OCI-LY1 (cell line): ENCODE measurements at regions not wholly inside any gene's neighbourhood (a gene's known extent, or its start where the extent isn't known, plus 50 kb on each side); places are given as distances from the start of the nearest gene placed in this dataset.
"Not testable (repeated sequence)": the region's sequence is repeated elsewhere in the genome, so short reads cannot be mapped to it uniquely, and the experiment has no call there.

Experiments used
- H2AFZ ChIP-seq: fragments of 200-600 bp; sonication (generic), shearing (Covaris generic); 2 replicates; pipeline ENCODE4 v1.6.0; 2014; ENCODE audit warnings: antibody characterized with exemption, mild to moderate bottlenecking, low read length
- H3F3A ChIP-seq: fragments of 200-600 bp; sonication (generic), shearing (Covaris generic); 2 replicates; pipeline ENCODE4 v1.6.0; 2014; ENCODE audit warnings: mild to moderate bottlenecking, antibody characterized with exemption, low read length, moderate library complexity; ENCODE audit not compliant: insufficient read depth
- H3K27ac ChIP-seq: fragments of 200-600 bp; sonication (generic); 2 replicates; pipeline ENCODE4 v1.5.1; 2014; ENCODE audit warnings: low read length, mixed run types, mild to moderate bottlenecking, low read depth; ENCODE audit not compliant: poor library complexity, severe bottlenecking
- H3K27me3 ChIP-seq: fragments of 200-600 bp; sonication (generic); 2 replicates; pipeline ENCODE4 v1.6.0; 2014; ENCODE audit warnings: antibody characterized with exemption, mild to moderate bottlenecking, low read length, moderate library complexity; ENCODE audit not compliant: insufficient read depth
- H3K36me3 ChIP-seq: fragments of 200-600 bp; sonication (generic); 2 replicates; pipeline ENCODE4 v1.6.1; 2014; ENCODE audit warnings: mild to moderate bottlenecking, antibody characterized with exemption, low read length, moderate library complexity, mixed read lengths; ENCODE audit not compliant: insufficient read depth
- H3K4me1 ChIP-seq: fragments of 200-600 bp; sonication (generic); 2 replicates; pipeline ENCODE4 v1.5.1; 2014; ENCODE audit warnings: mild to moderate bottlenecking, low read length, moderate library complexity; ENCODE audit not compliant: insufficient read depth, severe bottlenecking
- H3K4me2 ChIP-seq: fragments of 200-600 bp; sonication (generic), shearing (Covaris generic); 2 replicates; pipeline ENCODE4 v1.6.1; 2014; ENCODE audit warnings: low read length
- H3K4me3 ChIP-seq: fragments of 200-600 bp; sonication (generic); 2 replicates; pipeline ENCODE4 v1.5.1; 2014; ENCODE audit warnings: low read length, low read depth, mild to moderate bottlenecking, mixed read lengths; ENCODE audit not compliant: poor library complexity, severe bottlenecking
- H3K79me2 ChIP-seq: fragments of 200-600 bp; shearing (Covaris generic); 2 replicates; pipeline ENCODE4 v1.6.1; 2016; ENCODE audit warnings: mixed run types, low read length, mixed read lengths; ENCODE audit not compliant: insufficient read depth
- H3K9ac ChIP-seq: fragments of 200-600 bp; sonication (generic), shearing (Covaris generic); 2 replicates; pipeline ENCODE4 v1.6.1; 2014; ENCODE audit warnings: mild to moderate bottlenecking, low read length, mixed read lengths
- H3K9me2 ChIP-seq: fragments of 200-600 bp; sonication (generic), shearing (Covaris generic); 2 replicates; pipeline ENCODE4 v1.6.1; 2014; ENCODE audit warnings: low read depth, mild to moderate bottlenecking, low read length, mixed read lengths
- H3K9me3 ChIP-seq: fragments of 200-600 bp; shearing (Covaris generic); 2 replicates; pipeline ENCODE4 v1.6.1; 2014; ENCODE audit warnings: low read length, mixed read lengths
- H4K20me1 ChIP-seq: fragments of 200-600 bp; sonication (generic), shearing (Covaris generic); 2 replicates; pipeline ENCODE4 v1.6.0; 2016; ENCODE audit warnings: mild to moderate bottlenecking, low read length; ENCODE audit not compliant: insufficient read depth

GRCh38 chr7:73170902-73171301, 85.1 kb upstream of the SPDYE9 start:
- H3K4me2 ChIP-seq, H4K20me1 ChIP-seq, H3K79me2 ChIP-seq, H3K27me3 ChIP-seq, H3K27ac ChIP-seq, H2AFZ ChIP-seq, H3K4me3 ChIP-seq, H3K4me1 ChIP-seq, H3F3A ChIP-seq, H3K9me3 ChIP-seq, H3K36me3 ChIP-seq, H3K9me2 ChIP-seq, H3K9ac ChIP-seq: not testable (repeated sequence)

- H3K9me3 ChIP-seq = not testable (repeated sequence)
Observed at GRCh38 chr7:73170415-73170814, 84.6 kb upstream of the SPDYE9 start.

DNA sequence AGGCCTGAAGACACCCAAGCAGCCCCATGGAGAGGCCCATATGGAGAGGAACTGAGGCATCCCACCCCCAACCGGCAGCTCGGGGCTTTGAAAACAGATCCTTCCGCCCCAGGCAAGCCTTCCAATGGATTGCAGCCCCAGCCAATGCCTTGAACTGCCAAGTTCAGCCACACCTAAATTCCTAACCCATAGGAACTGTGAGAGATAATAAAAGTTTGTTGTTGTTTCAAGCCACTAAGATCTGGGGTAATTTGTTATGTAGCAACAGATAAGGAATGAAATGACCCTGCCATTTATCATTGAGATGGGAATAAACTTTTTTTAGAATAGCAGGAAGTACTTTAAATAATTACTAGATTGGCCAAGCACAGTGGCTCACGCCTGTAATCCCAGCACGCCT, 80.3 kb upstream of the SPDYE9 start:
- not testable (repeated sequence) for H3F3A ChIP-seq, H3K9ac ChIP-seq, H3K9me2 ChIP-seq, H3K4me3 ChIP-seq, H3K9me3 ChIP-seq, H4K20me1 ChIP-seq, H3K4me1 ChIP-seq, H3K27ac ChIP-seq, H3K4me2 ChIP-seq, H3K36me3 ChIP-seq, H3K27me3 ChIP-seq, H2AFZ ChIP-seq, H3K79me2 ChIP-seq

More at GRCh38 chr7:73170415-73170814, 84.6 kb upstream of the SPDYE9 start:
- not testable (repeated sequence) for H3K27ac ChIP-seq, H3K9me2 ChIP-seq, H3K4me1 ChIP-seq, H3K4me3 ChIP-seq, H3K36me3 ChIP-seq, H3K4me2 ChIP-seq, H4K20me1 ChIP-seq, H3F3A ChIP-seq, H3K27me3 ChIP-seq, H2AFZ ChIP-seq, H3K9ac ChIP-seq, H3K79me2 ChIP-seq

DNA sequence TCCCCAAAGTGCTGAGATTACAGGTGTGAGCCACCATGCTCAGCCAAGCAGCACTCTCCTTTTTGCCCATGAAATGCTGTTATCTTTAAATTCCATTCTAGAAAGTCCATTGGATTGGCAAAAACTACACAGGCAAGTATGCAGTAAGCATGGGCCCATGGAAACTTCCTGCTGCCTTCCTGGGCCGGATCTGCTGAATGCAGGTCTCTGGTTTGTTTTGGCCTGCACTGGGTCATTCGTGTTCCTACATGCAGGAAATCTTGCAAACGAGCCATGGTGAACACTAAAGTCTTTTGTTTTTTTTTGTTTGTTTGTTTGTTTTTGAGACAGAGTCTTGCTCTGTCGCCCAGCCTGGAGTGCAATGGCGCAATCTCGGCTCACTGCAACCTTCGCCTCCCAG, 76.8 kb upstream of the SPDYE9 start:
- not testable (repeated sequence) for H3K4me2 ChIP-seq, H3K79me2 ChIP-seq, H3K36me3 ChIP-seq, H3K9me2 ChIP-seq, H3K4me3 ChIP-seq, H2AFZ ChIP-seq, H3K27me3 ChIP-seq, H4K20me1 ChIP-seq, H3F3A ChIP-seq, H3K9me3 ChIP-seq, H3K4me1 ChIP-seq, H3K9ac ChIP-seq, H3K27ac ChIP-seq

- not testable (repeated sequence) for H3K9ac ChIP-seq, H3K4me2 ChIP-seq, H3K9me2 ChIP-seq, H4K20me1 ChIP-seq, H3K36me3 ChIP-seq, H3K79me2 ChIP-seq, H3F3A ChIP-seq, H3K4me3 ChIP-seq, H3K9me3 ChIP-seq, H3K27ac ChIP-seq, H3K4me1 ChIP-seq, H3K27me3 ChIP-seq, H2AFZ ChIP-seq
Observed at GRCh38 chr7:73161727-73162126, 75.9 kb upstream of the SPDYE9 start.

DNA sequence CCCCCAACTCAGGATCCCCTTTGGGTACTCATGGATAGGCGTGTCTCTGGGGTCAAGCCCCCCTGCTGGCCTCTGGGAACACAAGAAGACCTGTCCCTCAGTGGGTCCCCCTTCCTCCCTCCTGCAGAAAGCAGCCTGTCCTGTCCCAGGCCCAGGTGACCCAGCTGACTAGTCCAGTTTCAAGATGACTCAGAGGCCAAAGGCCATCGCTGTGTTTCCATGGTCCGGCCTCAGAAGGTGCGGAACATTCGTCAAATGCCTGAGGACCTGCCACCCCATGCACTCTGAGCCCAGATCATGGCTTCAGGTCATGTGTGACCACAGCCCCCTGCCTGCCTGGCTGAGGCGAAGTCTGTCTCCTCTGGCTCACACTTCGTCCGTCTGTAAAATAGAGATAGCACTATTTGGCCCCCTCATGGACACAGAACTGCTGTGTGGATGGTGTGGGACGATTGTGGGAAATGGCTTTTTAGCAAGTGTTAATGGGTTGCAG, 71.4 kb upstream of the SPDYE9 start:
- H3K9me2 ChIP-seq, H3K4me2 ChIP-seq, H3F3A ChIP-seq, H3K27me3 ChIP-seq, H3K9ac ChIP-seq, H3K4me3 ChIP-seq, H3K36me3 ChIP-seq, H3K9me3 ChIP-seq, H3K4me1 ChIP-seq, H3K79me2 ChIP-seq, H3K27ac ChIP-seq, H4K20me1 ChIP-seq, H2AFZ ChIP-seq: not testable (repeated sequence)

DNA sequence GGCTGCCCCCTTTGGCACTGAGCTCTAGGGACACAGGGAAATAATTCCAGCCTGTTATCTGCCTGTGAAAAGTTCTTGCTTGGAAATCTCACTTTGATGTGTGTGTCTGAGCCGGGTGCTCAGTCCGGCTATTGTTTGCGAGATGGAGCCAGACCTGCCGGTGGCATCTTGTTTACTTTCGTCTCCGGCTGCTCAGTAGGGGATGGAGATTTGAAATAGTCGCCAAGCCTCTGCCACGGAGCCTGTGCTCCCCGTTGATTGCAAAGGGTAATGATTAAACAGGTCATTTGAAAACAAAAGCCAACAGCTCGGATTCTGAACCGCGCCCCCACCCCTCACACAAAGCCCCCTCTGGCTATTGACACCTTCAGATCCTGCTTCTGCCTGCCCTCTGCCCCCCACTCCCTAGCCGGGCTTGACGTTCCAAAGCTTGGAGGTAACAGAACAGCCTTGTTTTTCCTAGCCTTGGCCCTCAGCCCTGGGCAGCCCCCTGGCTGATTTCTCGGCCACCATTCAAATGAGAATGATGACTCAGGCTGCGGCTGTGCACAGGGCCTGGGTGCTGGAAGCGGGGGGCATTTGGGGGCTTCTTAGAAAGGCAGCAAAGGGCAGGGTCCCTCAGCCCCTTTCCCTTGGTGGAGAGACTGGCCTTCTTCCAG, 70.8 kb upstream of the SPDYE9 start:
- Histone ChIP-seq H3K27ac (peak overlapping the region; percentile 36), H3K4me2 (peak overlapping the region; percentile 63)

GRCh38 chr7:73154586-73155038, 68.8 kb upstream of the SPDYE9 start:
- not testable (repeated sequence) for H3K9me3 ChIP-seq, H3K27me3 ChIP-seq, H3K36me3 ChIP-seq, H3K9me2 ChIP-seq, H3F3A ChIP-seq, H4K20me1 ChIP-seq, H3K79me2 ChIP-seq, H3K4me1 ChIP-seq, H2AFZ ChIP-seq, H3K27ac ChIP-seq
- H3K9ac ChIP-seq = peak overlapping the region; percentile 49; the same call in 1 of the 2 replicates
- H3K4me2 ChIP-seq = peak overlapping the region; percentile 62
- peak overlapping the region; percentile 55 for H3K4me3 ChIP-seq

More for the DNA sequence above, 70.8 kb upstream of the SPDYE9 start:
- not testable (repeated sequence) for H3K9ac ChIP-seq, H3F3A ChIP-seq, H3K9me2 ChIP-seq, H3K27me3 ChIP-seq, H3K9me3 ChIP-seq, H3K36me3 ChIP-seq, H3K4me1 ChIP-seq, H2AFZ ChIP-seq, H3K79me2 ChIP-seq, H4K20me1 ChIP-seq
- peak overlapping the region; percentile 56 for H3K4me3 ChIP-seq
